PC-9 (cell line): ENCODE measurements at regions not wholly inside any gene's neighbourhood (a gene's known extent, or its start where the extent isn't known, plus 50 kb on each side); places are given as distances from the start of the nearest gene placed in this dataset.

Source experiments
- BruUV-seq: library from RNA; stranded (reverse); fragments of 400-500 nt; replicated peaks from 2 replicates; lab custom pipeline; 2021; lab: Mats Ljungman, UMichigan
- CTCF ChIA-PET: fragments of 300-600 bp; sonication (Branson Sonifier 250); formaldehyde crosslinking; loops from one replicate; lab custom pipeline; 2022; ENCODE audit warnings: antibody characterized with exemption; lab: Charles Lee
- POLR2A ChIA-PET: fragments of 300-600 bp; sonication (Branson Sonifier 250); formaldehyde crosslinking; loops from one replicate; lab custom pipeline; 2022; ENCODE audit warnings: antibody characterized with exemption; ENCODE audit not compliant: unreplicated experiment; lab: Charles Lee
- DNase-seq, 2 experiments: peaks; one replicate each; pipeline versions ENCODE4 v3.0.0 to v3.0.0-alpha.2; 2015 to 2022; ENCODE audit warnings: mixed read lengths in 1 of 2
- H2AFZ ChIP-seq: fragments of 200-600 bp; sonication (generic); 2 replicates; pipeline ENCODE4 v1.8.1; 2017; ENCODE audit warnings: antibody characterized with exemption
- H3F3A ChIP-seq: fragments of 200-600 bp; sonication (generic); 2 replicates; pipeline ENCODE4 v1.8.1; 2017; ENCODE audit warnings: antibody characterized with exemption, mild to moderate bottlenecking, low read depth; ENCODE audit not compliant: insufficient read depth
- H3K27ac ChIP-seq: fragments of 200-600 bp; sonication (generic); 2 replicates; pipeline ENCODE4 v1.6.1; 2016; ENCODE audit warnings: mixed run types
- H3K27me3 ChIP-seq: fragments of 200-600 bp; sonication (generic); 2 replicates; pipeline ENCODE4 v1.6.1; 2016; ENCODE audit warnings: low read depth, mixed run types; ENCODE audit not compliant: insufficient read depth
- H3K36me3 ChIP-seq: fragments of 200-600 bp; sonication (generic); 2 replicates; pipeline ENCODE4 v1.6.1; 2016; ENCODE audit warnings: low read depth, mixed run types
- H3K4me1 ChIP-seq: fragments of 200-600 bp; sonication (generic); replicated peaks from 2 replicates; pipeline ENCODE4 v1.6.1; 2016; ENCODE audit warnings: mixed run types; ENCODE audit not compliant: insufficient read depth
- H3K4me2 ChIP-seq: fragments of 200-600 bp; sonication (generic); 2 replicates; pipeline ENCODE4 v1.6.1; 2017; ENCODE audit warnings: mixed run types
- H3K4me3 ChIP-seq: fragments of 200-600 bp; sonication (generic); 2 replicates; pipeline ENCODE4 v1.6.1; 2016; ENCODE audit warnings: mixed run types
- H3K79me2 ChIP-seq: fragments of 200-600 bp; sonication (generic); 2 replicates; pipeline ENCODE4 v1.6.1; 2017; ENCODE audit warnings: low read depth, mixed run types
- H3K9me2 ChIP-seq: fragments of 200-600 bp; sonication (generic); 2 replicates; pipeline ENCODE4 v1.8.1; 2017; ENCODE audit warnings: mild to moderate bottlenecking; ENCODE audit not compliant: insufficient read depth
- H3K9me3 ChIP-seq: fragments of 200-600 bp; sonication (generic); 2 replicates; pipeline ENCODE4 v1.8.1; 2016; ENCODE audit warnings: low read depth; ENCODE audit not compliant: insufficient read depth
- H4K20me1 ChIP-seq: fragments of 200-600 bp; sonication (generic); 2 replicates; pipeline ENCODE4 v1.8.1; 2017; ENCODE audit not compliant: insufficient read depth
- EZH2 ChIP-seq: fragments of 200-600 bp; sonication (generic); IDR thresholded peaks from 2 replicates; pipeline ENCODE4 v1.8.0; 2017; ENCODE audit warnings: antibody characterized with exemption, low read depth
- intact Hi-C: fragments of 100-400 bp; cut with micrococcal nuclease; formaldehyde crosslinking; loops from one replicate; pipeline ENCODE4 v1.10.0; 2022; ENCODE audit not compliant: unreplicated experiment
- TF ChIP-seq, protein P1 (sequence below): fragments of 200-600 bp; sonication (generic); conservative IDR thresholded peaks from 2 replicates; pipeline ENCODE4 v1.6.1; 2017; ENCODE audit warnings: mixed run types, antibody characterized with exemption, mild to moderate bottlenecking, moderate library complexity

DNA sequence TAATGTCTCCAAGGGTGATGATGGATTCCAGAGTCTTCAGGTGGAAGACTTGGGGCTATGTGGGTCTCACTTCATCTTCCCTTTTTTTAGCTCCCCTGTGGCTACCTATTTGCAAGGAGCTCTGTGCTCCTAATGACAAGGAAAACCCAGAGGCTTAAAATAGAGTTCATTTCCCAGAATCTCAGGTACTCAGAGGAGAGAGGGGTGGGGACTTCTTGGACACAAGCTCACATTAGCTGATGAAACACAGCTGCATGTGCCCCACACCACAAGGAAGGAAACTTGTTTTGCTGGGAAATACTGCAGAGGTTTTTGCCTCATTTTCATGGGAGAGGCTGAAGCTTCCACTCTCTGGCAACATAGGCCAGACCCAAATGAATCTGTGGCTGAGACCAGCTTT, 138.6 kb upstream of the SLC1A4 start:
- Histone ChIP-seq H4K20me1 (no peaks in the 10 kb centered on the region), H3K9me3 (no peaks in the 10 kb centered on the region), H3K27ac (no peak overlapping the region), H3K27me3 (no peaks in the 10 kb centered on the region), H3F3A (no peaks in the 10 kb centered on the region), H3K4me2 (0 out of 2 replicates have a peak overlapping the region, but pooled peaks have one; percentile 12), H3K9me2 (no peaks in the 10 kb centered on the region), H3K36me3 (no peaks in the 10 kb centered on the region), H3K4me3 (no peak overlapping the region), H3K79me2 (no peaks in the 10 kb centered on the region), H3K4me1 (peaks cover 16% of the 10 kb centered on the region), H2AFZ (peak overlapping the region; percentile 59; the same call in 1 of the 2 replicates)
- POLR2A ChIA-PET = interaction anchor here (0.7 kb wide), 1 partner anchor 713 kb away, joined by 3 read pairs; no protein-coding TSS in a partner anchor
- no peak for DNase-seq
- CTCF ChIA-PET = interaction anchor here (0.6 to 1.1 kb wide), 3 partner anchors 8 to 256 kb away, joined by 3 to 5 read pairs (median 4); no protein-coding TSS in a partner anchor
- BruUV-seq = no TSS peak
- intact Hi-C loops = no loop called here
- no peak for TF ChIP-seq EZH2
- TF ChIP-seq, protein P1, sequence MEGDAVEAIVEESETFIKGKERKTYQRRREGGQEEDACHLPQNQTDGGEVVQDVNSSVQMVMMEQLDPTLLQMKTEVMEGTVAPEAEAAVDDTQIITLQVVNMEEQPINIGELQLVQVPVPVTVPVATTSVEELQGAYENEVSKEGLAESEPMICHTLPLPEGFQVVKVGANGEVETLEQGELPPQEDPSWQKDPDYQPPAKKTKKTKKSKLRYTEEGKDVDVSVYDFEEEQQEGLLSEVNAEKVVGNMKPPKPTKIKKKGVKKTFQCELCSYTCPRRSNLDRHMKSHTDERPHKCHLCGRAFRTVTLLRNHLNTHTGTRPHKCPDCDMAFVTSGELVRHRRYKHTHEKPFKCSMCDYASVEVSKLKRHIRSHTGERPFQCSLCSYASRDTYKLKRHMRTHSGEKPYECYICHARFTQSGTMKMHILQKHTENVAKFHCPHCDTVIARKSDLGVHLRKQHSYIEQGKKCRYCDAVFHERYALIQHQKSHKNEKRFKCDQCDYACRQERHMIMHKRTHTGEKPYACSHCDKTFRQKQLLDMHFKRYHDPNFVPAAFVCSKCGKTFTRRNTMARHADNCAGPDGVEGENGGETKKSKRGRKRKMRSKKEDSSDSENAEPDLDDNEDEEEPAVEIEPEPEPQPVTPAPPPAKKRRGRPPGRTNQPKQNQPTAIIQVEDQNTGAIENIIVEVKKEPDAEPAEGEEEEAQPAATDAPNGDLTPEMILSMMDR = no peak

DNA sequence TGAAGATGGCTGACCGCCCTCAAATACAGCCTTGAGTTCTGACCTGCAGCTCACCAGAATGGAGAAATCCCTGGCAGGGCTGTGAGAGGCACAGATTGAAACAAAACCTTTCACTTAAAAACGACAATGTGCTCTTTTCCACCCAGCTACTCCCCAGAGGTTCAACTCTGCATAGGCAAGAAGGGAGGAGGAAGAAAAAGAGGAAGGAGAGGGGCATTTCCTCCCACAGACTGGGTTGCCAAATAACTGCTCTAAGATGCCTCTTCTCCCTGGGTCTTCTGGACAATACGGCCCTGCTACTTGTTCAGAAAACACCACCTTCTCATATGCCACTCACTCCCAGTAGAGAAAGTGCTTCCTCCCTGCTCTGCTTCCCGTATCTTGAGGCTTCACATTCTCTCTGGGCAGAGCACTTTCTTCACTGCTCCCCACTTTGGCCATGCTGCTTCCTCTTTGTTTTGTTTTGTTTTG, 136.4 kb upstream of the SLC1A4 start:
- Histone ChIP-seq H3K9me2 (no peaks in the 10 kb centered on the region), H3K9me3 (no peaks in the 10 kb centered on the region), H2AFZ (no peak overlapping the region), H3K27me3 (no peaks in the 10 kb centered on the region), H3K79me2 (no peaks in the 10 kb centered on the region), H3K36me3 (no peaks in the 10 kb centered on the region), H3K4me3 (no peak overlapping the region), H3F3A (0 out of 2 replicates have a peak, but pooled peaks cover under 1% of the 10 kb centered on the region), H3K4me2 (no peak overlapping the region), H3K27ac (no peak overlapping the region), H4K20me1 (no peaks in the 10 kb centered on the region), H3K4me1 (peaks cover 18% of the 10 kb centered on the region)
- TF ChIP-seq EZH2 = no peak
- TF ChIP-seq, protein P1 = no peak
- DNase-seq = no peak
- POLR2A ChIA-PET = no interaction called here
- BruUV-seq = no TSS peak
- CTCF ChIA-PET = no interaction called here
- intact Hi-C loops = no loop called here

GRCh38 chr2:64853306-64853705, 135.9 kb upstream of the SLC1A4 start:
- Histone ChIP-seq H3K27me3 (no peaks in the 10 kb centered on the region), H3K36me3 (no peaks in the 10 kb centered on the region), H4K20me1 (no peaks in the 10 kb centered on the region), H3K27ac (no peak overlapping the region), H3K9me3 (no peaks in the 10 kb centered on the region), H3K4me2 (no peak overlapping the region), H3K9me2 (no peaks in the 10 kb centered on the region), H2AFZ (no peak overlapping the region), H3K79me2 (no peaks in the 10 kb centered on the region), H3F3A (peaks cover 6% of the 10 kb centered on the region; the same call in 1 of the 2 replicates), H3K4me3 (no peak overlapping the region), H3K4me1 (peaks cover 23% of the 10 kb centered on the region)
- ChIA-PET CTCF (no interaction called here), POLR2A (no interaction called here)
- no TSS peak for BruUV-seq
- intact Hi-C loops = no loop called here
- TF ChIP-seq EZH2 = no peak
- TF ChIP-seq, protein P1 = no peak
- DNase-seq = no peak
